ENCODE measurements at regions not wholly inside any gene's neighbourhood (a gene's known extent, or its start where the extent isn't known, plus 50 kb on each side); places are given as distances from the start of the nearest gene placed in this dataset.
"Not testable (repeated sequence)": the region's sequence is repeated elsewhere in the genome, so short reads cannot be mapped to it uniquely, and the experiment has no call there.

DNA sequence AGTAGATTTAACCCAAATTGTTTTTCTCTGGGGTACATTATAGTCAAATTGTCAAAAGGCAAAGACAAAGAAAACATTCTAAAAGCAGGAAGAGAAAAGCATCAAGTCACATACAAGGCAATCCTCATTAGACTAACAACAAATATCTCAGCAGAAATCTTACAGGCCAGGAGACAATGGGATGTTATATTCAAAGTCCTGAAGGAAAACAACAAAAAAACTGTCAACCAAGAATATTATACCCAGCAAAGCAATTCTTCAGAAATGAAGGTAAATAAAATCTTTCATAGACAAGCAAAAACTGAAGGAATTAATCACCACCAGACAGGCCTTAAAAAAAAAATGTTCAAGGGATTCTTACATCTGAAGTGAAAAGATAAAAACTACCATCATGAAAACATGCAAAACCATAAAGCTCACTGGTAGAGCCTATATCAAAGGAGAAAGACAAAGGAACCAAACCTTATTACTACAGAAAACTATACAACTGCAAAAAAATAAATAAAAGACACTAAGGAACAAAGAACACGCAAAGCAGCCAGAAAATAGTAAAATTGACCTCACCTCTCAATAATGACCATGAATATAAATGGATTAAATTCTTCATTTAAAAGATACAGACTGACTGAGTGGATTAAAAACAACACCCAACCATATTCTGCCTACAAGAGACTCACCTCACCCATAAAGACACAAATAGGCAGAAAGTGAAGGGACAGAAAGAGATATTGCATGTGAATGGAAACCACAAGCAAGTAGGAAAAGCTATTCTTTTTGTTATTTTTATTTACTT is 113.8 kb upstream of the ZC3H11B start:
- no peak for DNase-seq (ENCODE audit: low spot score)

- no peak for DNase-seq (ENCODE audit: low spot score)
Measured at GRCh38 chr1:219724440-219724839, 111.5 kb upstream of the ZC3H11B start.

- no peak for DNase-seq (ENCODE audit: low spot score)
Measured at GRCh38 chr1:219717536-219717935, 104.6 kb upstream of the ZC3H11B start.

- DNase-seq (ENCODE audit: low spot score): no peak
Measured at GRCh38 chr1:219716611-219717114, 103.8 kb upstream of the ZC3H11B start.

GRCh38 chr1:219713981-219714381 is 101.1 kb upstream of the ZC3H11B start:
- no peak for DNase-seq (ENCODE audit: low spot score)

DNA sequence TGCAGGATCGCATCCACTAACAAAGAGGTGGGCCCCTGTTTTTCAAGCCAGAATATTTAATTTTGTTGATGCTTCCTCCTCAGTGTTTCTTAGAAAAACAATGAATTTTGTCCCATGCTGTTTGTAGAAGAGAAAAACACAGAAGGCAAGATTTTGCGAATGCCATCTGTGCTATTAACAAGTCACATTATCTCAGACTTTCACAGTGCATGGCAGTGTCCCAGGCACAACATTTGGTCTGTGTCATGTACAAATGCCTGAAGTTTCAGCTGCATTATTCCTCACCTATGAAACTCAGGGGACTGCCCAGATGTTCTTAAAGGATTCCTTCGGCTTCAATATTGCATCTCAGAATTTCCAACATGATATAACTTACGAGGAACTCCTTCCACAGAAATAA is 99.6 kb upstream of the ZC3H11B start:
- no peak for DNase-seq (ENCODE audit: low spot score)

DNA sequence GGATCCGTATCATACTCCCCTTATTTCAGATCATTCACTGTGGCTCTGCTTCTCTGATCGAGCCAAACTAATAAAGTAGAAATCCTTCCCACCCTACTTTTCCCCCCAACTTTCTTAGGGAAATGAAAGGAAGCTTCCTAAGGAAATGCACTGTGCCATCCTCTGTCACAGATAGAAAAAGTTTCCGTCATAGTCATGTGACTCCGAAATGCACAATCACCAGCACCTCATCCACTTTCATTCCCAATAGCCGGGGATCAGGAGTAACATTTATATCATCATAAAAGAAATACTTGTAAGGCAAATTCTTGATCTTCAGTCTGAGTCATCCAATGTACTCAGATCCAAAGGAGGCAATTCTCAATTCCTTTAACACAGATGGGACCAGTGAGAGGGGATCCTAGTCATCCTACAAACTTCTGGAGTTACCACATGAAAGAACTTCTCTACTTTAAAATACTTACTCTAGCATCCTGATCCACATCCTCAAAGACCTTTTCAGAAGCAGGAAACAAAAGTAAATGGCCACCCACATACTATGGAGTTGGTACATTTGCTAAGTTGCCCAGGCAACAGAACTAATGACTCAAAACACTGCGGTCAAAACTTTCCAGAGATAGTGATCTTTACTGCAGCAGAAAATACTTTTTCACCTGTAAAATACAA is 97.8 kb upstream of the ZC3H11B start:
- DNase-seq (ENCODE audit: low spot score): no peak

GRCh38 chr1:219708919-219709543 is 96.1 kb upstream of the ZC3H11B start:
- DNase-seq (ENCODE audit: low spot score): no peak

DNA sequence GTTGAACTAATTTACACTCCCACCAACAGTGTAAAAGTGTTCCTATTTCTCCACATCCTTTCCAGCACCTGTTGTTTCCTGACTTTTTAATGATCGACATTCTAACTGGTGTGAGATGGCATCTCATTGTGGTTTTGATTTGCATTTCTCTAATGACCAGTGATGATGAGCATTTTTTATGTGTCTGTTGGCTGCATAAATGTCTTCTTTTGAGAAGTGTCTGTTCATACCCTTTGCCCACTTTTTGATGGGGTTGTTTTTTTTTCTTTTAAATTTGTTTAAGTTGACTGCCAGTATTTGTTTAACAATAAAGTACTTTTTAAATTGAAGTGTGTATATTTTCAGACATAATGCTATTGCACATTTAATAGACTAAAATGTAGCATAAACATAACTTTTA is 95.0 kb upstream of the ZC3H11B start:
- not testable (repeated sequence) for DNase-seq (ENCODE audit: low spot score)

DNA sequence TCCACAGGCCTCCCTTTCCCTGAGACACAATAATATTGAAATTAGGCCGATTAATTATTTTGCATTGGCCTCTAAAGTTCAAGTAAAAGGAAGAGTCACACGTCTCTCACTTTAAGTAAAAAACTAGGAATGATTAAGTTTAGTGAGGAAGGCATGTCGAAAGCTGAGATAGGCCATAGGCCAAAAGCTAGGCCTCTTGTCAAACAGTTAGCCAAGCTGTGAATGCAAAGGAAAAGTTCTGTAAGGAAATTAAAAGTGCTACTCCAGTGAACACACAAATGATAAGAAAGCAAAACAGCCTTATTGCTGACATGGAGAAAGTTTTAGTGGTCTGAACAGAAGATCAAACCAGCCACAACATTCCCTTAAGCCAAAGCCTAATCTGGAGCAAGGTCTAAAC is 91.4 kb upstream of the ZC3H11B start:
- DNase-seq (ENCODE audit: low spot score): not testable (repeated sequence)

GRCh38 chr1:219703368-219703639 is 90.4 kb upstream of the ZC3H11B start:
- no peak for DNase-seq (ENCODE audit: low spot score)

DNA sequence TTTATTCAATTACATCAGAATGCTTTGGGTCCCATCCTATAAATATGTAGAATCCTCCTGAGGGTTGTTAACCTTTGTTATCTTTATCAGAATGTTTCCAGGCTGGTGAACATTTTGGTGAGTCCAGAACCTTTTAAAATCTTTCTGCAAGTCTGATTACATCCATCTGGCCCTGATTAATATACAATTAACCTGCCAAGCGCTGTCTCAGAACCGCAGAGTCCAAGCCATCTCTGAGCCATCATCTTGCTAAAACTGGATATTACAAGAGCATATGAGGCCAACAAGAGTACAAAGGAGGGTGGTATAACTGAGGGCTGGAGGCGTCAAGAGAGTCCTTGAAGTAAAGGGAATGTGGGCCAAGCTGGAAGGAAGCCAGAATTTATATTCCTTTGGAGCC is 88.6 kb upstream of the ZC3H11B start:
- DNase-seq (ENCODE audit: low spot score): no peak

GRCh38 chr1:219699870-219700269 is 87.0 kb upstream of the ZC3H11B start:
- no peak for DNase-seq (ENCODE audit: low spot score)

GRCh38 chr1:219697682-219698081 is 84.8 kb upstream of the ZC3H11B start:
- no peak for DNase-seq (ENCODE audit: low spot score)

DNA sequence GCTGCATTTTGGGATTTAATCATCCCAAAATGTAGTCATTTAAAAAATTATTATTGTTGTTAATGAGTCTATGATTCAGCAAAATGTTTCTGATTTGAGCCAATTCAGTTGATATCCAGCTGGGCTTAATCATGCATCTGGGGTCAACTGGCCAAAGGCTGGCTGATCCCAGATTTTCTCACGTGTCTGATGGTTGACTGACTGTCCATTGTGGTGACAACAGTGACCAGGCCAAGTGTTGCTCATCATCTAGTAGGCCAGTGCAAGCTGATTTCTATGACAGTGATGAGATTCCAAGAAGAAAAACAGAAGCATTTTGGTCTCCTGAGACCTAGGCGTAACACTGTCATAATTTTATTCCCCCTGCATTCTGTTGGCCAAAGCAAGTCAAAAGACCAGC is 80.1 kb upstream of the ZC3H11B start:
- no peak for DNase-seq (ENCODE audit: low spot score)

DNA sequence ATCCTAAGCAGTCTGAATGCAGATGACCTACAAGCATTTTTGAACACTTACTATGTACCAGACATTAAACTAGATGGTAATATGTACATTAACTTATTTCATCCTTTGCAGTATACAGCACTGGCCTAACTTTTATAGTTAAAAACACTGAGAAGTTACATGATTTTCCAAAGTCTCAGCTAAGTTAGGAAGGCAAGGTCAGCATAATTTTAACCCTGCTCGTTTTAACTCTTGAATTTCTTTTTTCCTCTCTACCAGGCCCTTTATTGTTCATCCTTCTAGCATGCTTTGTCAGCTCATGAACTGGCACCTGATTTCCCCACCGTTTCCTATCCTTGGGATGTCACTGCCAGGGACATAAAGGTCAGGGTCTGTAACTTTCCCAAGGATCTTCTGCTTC is 76.9 kb upstream of the ZC3H11B start:
- DNase-seq (ENCODE audit: low spot score): no peak

- no peak for DNase-seq (ENCODE audit: low spot score)
Measured at GRCh38 chr1:219687779-219688178, 74.9 kb upstream of the ZC3H11B start.

DNA sequence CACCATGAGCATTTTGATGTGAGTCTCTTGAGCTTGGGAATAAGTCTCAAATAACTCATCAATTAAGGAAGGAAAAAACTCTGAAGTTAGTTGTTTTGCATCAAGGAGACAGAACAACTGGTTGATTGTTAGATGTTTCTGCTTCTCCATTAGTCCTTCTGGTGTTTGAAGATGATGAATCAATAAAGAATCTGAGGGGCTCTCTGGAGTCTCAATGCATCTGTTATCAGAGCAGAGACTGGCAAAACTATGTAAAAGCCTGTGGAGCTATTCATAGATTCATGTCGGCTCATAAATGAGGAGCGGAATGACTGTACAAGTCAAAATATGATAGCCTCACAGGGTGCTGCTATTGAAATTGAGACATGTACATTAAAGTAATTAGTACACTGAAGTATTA is 73.3 kb upstream of the ZC3H11B start:
- no peak for DNase-seq (ENCODE audit: low spot score)

GRCh38 chr1:219682788-219683187 is 69.9 kb upstream of the ZC3H11B start:
- no peak for DNase-seq (ENCODE audit: low spot score)

GRCh38 chr1:219681876-219682275 is 69.0 kb upstream of the ZC3H11B start:
- no peak for DNase-seq (ENCODE audit: low spot score)

DNA sequence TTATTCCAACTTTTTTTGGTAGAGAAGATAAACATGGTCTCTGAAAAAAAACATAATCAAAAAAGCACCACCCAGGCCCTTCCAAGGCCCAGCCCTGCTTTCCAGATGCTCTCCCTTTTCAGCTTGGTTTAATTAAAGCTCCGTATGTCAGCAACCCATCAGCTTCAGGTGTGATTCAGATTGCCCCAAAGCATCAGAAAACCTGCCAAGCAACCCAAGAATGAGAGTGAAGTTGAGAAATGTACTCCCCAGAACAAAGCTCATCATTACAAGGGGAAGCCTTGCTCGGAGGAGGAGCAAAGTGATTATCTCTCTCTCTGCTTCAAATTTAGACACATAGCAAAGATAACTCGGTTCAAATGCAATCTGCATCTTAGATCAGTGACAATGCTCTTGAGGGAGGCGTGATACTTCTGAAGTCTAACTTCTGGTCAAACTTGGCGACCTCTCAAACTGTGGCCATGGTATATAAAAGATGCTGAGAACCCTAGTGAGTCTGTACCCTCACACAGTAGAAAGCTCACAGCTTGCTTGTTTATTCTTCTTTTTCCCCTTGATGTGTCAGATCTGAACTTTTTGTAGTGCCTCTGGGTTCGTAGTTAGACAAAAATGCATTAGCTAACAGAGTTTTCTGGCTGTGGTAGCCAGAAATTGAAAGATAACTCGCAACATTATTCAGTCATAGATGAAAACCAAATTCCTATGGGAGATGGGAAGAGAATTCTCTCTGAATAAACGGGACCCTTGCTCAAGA is 63.3 kb upstream of the ZC3H11B start:
- DNase-seq (ENCODE audit: low spot score): no peak

DNA sequence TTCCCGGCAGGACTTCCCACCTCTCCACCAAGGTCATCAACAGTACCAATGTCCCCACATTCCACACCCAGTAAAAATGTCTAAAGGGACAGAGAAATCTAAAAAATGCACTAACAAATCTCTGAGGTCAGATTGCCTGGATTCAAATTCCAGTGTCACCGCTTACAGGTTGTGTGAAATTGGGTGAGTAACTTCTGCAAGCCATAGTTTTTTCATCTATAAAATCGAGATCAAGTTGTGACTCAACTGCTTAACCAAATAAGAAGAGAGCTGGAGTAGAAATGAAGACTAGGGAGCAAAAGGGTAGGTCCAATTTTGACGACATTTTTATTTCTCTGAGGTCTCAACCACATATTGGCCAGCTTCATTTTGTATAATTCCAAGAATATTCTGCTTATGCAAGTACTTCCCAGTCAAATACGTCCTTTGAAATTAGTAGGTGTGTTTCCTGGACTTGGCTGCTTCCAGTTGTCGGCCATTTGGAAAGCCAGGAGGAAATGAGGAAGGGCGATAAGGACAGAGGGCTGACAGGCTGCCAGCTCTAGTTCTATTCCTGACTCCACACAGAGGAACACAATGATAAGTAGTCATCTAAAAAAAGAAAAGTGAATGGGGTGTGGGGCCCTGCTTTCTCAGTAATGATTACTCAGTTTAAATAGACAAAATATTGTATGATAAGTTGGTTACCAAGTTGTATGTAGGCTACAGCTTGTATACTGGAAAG is 57.7 kb upstream of the ZC3H11B start:
- DNase-seq (ENCODE audit: low spot score): no peak

All from hepatic stellate cell (primary cell).